ENCODE measurements at regions not wholly inside any gene's neighbourhood (a gene's known extent, or its start where the extent isn't known, plus 50 kb on each side); places are given as distances from the start of the nearest gene placed in this dataset.

GRCh38 chr11:45463541-45463940 is 177.4 kb upstream of the SYT13 start:
- TF ChIP-seq REST (IDR thresholded peaks at IDR 0.05; ENCODE audit: insufficient read depth in 1 of 2, low read depth in 2 of 2, low read length in 2 of 2) (no peak), POLR2AphosphoS5 (IDR thresholded peaks at IDR 0.05; ENCODE audit: low read depth, low read length) (no peak), TAF1 (IDR thresholded peaks at IDR 0.05; ENCODE audit: borderline replicate concordance, insufficient read depth, low read length) (no peak), FOXP2 (optimal IDR thresholded peaks at IDR 0.05; ENCODE audit: borderline replicate concordance, extremely low read depth, extremely low read length, insufficient read depth) (no peak), SIN3A (IDR thresholded peaks at IDR 0.05; ENCODE audit: borderline replicate concordance, insufficient read depth, low read length) (no peak)

DNA sequence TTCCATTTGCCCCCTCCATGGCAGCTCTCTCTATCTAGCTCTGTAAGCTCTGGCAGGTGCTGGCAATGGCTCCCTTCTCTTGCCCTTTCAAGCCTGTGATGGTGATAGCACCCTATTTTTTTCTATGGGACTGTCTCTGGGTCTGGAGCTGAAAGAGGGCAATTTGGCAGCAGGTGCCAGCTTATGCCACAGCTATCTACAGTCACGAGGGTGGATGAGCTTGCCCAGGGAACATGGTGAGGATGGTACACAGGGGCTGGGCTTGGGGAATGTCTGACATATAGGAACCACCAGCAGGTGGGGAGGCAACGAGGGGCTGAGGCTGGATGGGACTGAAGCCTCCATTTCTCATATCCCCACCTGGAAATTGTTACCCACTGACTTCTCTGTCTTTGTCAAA is 175.4 kb upstream of the SYT13 start:
- TF ChIP-seq POLR2AphosphoS5 (IDR thresholded peaks at IDR 0.05; ENCODE audit: low read depth, low read length), result no peak
- no peak for TF ChIP-seq TAF1 (IDR thresholded peaks at IDR 0.05; ENCODE audit: borderline replicate concordance, insufficient read depth, low read length)
- TF ChIP-seq SIN3A (IDR thresholded peaks at IDR 0.05; ENCODE audit: borderline replicate concordance, insufficient read depth, low read length), result no peak
- no peak for TF ChIP-seq REST (IDR thresholded peaks at IDR 0.05; ENCODE audit: insufficient read depth in 1 of 2, low read depth in 2 of 2, low read length in 2 of 2)
- no peak for TF ChIP-seq FOXP2 (optimal IDR thresholded peaks at IDR 0.05; ENCODE audit: borderline replicate concordance, extremely low read depth, extremely low read length, insufficient read depth)

GRCh38 chr11:45459491-45459890 is 173.3 kb upstream of the SYT13 start:
- TF ChIP-seq TAF1 (IDR thresholded peaks at IDR 0.05; ENCODE audit: borderline replicate concordance, insufficient read depth, low read length) (no peak), REST (IDR thresholded peaks at IDR 0.05; ENCODE audit: insufficient read depth in 1 of 2, low read depth in 2 of 2, low read length in 2 of 2) (no peak), POLR2AphosphoS5 (IDR thresholded peaks at IDR 0.05; ENCODE audit: low read depth, low read length) (no peak), SIN3A (IDR thresholded peaks at IDR 0.05; ENCODE audit: borderline replicate concordance, insufficient read depth, low read length) (no peak), FOXP2 (optimal IDR thresholded peaks at IDR 0.05; ENCODE audit: borderline replicate concordance, extremely low read depth, extremely low read length, insufficient read depth) (no peak)

GRCh38 chr11:45458269-45458668 is 172.1 kb upstream of the SYT13 start:
- TF ChIP-seq TAF1 (IDR thresholded peaks at IDR 0.05; ENCODE audit: borderline replicate concordance, insufficient read depth, low read length), result no peak
- TF ChIP-seq FOXP2 (optimal IDR thresholded peaks at IDR 0.05; ENCODE audit: borderline replicate concordance, extremely low read depth, extremely low read length, insufficient read depth), result no peak
- no peak for TF ChIP-seq SIN3A (IDR thresholded peaks at IDR 0.05; ENCODE audit: borderline replicate concordance, insufficient read depth, low read length)
- no peak for TF ChIP-seq POLR2AphosphoS5 (IDR thresholded peaks at IDR 0.05; ENCODE audit: low read depth, low read length)
- TF ChIP-seq REST (IDR thresholded peaks at IDR 0.05; ENCODE audit: insufficient read depth in 1 of 2, low read depth in 2 of 2, low read length in 2 of 2), result no peak

DNA sequence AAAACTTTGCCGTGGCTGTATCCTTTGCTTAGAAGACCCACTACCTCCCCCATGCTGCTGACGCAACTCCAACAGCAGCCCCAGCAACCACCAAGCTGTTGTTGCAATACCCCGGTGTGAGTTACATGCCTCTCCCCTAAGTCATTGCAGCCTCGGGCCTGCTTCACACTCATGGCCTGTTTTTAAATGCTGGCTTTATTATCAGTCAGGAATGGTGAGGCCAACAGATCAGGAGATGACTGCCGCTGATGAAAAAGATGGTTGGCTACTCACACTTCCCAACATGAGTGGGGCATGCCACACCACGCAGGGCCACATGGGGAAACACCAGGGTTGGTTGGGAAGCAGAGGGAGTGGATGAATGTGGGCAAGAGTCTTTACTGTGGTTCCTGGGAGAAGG is 171.5 kb upstream of the SYT13 start:
- TF ChIP-seq FOXP2 (optimal IDR thresholded peaks at IDR 0.05; ENCODE audit: borderline replicate concordance, extremely low read depth, extremely low read length, insufficient read depth), result no peak
- no peak for TF ChIP-seq REST (IDR thresholded peaks at IDR 0.05; ENCODE audit: insufficient read depth in 1 of 2, low read depth in 2 of 2, low read length in 2 of 2)
- no peak for TF ChIP-seq POLR2AphosphoS5 (IDR thresholded peaks at IDR 0.05; ENCODE audit: low read depth, low read length)
- TF ChIP-seq SIN3A (IDR thresholded peaks at IDR 0.05; ENCODE audit: borderline replicate concordance, insufficient read depth, low read length), result no peak
- TF ChIP-seq TAF1 (IDR thresholded peaks at IDR 0.05; ENCODE audit: borderline replicate concordance, insufficient read depth, low read length), result no peak
